ENCODE measurements at regions not wholly inside any gene's neighbourhood (a gene's known extent, or its start where the extent isn't known, plus 50 kb on each side); places are given as distances from the start of the nearest gene placed in this dataset.

GRCh38 chr4:53931461-53931961 is 132.9 kb downstream of the CHIC2 start:
- H3K4me3 ChIP-seq (ENCODE audit: low read depth, poor library complexity, severe bottlenecking): no peak overlapping the region
- no peak for DNase-seq (ENCODE audit: low spot score in 2 of 2)
- intact Hi-C loops (cut with DNase I; ENCODE audit: low total_unique reads): loop anchor here (2.0 kb wide), 2 partner anchors 285 to 293 kb away; no protein-coding TSS in a partner anchor
- TF ChIP-seq, protein P1, sequence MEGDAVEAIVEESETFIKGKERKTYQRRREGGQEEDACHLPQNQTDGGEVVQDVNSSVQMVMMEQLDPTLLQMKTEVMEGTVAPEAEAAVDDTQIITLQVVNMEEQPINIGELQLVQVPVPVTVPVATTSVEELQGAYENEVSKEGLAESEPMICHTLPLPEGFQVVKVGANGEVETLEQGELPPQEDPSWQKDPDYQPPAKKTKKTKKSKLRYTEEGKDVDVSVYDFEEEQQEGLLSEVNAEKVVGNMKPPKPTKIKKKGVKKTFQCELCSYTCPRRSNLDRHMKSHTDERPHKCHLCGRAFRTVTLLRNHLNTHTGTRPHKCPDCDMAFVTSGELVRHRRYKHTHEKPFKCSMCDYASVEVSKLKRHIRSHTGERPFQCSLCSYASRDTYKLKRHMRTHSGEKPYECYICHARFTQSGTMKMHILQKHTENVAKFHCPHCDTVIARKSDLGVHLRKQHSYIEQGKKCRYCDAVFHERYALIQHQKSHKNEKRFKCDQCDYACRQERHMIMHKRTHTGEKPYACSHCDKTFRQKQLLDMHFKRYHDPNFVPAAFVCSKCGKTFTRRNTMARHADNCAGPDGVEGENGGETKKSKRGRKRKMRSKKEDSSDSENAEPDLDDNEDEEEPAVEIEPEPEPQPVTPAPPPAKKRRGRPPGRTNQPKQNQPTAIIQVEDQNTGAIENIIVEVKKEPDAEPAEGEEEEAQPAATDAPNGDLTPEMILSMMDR (IDR thresholded peaks at IDR 0.05): no peak
- TF ChIP-seq POLR2A (IDR thresholded peaks at IDR 0.05): no peak
- 92 to 96% methylated on average over 4 of the region's 4 CpGs for WGBS, 2 donors

DNA sequence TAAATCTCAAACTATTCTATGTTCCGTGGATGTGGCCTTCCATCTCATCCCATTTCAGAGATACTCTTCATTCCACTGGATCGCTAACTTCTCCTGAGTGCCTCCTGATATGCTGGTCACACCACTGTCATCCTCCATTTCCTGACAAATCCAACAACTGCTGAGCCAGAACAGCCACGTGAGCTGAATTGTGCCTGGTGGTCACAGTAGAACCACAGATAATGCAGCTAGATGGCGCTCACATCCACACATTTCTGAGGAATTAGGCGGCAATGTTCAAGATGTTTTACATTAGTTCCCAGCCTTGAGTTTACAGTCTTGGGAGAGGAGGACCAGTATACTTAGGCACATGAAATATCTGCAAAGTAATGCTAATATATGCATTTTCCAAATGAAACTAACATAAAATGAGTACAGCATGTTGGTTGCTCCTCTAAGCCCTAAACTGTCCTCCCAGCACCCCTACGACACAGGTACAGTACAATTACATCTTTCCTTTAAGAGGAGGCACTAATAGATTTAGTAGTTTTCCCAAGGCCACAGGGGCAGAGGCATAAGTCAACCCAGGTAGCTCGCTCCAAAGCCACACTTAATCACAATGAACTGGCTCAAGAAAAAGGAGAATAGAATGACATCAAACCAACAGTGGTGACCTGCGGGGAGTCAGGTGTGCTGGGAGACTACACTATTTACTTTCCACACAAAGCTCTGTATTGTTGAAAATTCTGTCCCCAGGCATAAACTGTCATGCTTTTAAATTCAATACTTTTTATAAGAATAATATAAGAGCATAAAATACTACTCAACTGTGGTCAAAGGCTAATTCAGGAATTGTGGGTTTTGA is 134.2 kb downstream of the CHIC2 start:
- DNase-seq (ENCODE audit: low spot score in 2 of 2): peak; percentile 81 to 91
- WGBS, 2 donors: 34 to 37% methylated on average over 8 of the region's 8 CpGs
- TF ChIP-seq POLR2A (IDR thresholded peaks at IDR 0.05): no peak
- TF ChIP-seq, protein P1 (IDR thresholded peaks at IDR 0.05): no peak
- H3K4me3 ChIP-seq (ENCODE audit: low read depth, poor library complexity, severe bottlenecking): no peak overlapping the region
- intact Hi-C loops (cut with DNase I; ENCODE audit: low total_unique reads): loop anchor here (2.0 kb wide), 2 partner anchors 287 to 295 kb away; no protein-coding TSS in a partner anchor

DNA sequence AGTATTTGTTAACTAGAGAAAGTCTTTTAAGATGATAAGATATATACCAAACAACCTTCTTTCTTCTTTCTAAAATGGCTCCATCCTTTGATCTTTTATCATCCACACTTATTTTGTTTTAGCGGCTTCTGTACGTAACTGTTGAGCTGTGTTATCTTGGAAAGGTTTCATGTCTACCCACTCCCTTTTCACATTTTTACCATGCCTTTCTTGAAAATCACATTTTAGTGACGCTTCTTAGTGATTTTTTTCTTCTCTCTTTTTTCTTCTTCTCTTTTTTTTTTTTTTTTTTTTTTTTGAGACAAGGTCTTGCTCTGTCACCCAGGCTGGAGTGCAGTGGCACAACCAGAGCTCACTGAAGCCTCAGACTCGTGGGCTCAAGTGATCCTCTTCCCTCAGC is 135.1 kb downstream of the CHIC2 start:
- TF ChIP-seq, protein P1 (IDR thresholded peaks at IDR 0.05): no peak
- TF ChIP-seq POLR2A (IDR thresholded peaks at IDR 0.05): no peak
- intact Hi-C loops (cut with DNase I; ENCODE audit: low total_unique reads): no loop called here
- DNase-seq (ENCODE audit: low spot score in 2 of 2): no peak
- WGBS, 2 donors: 78 to 79% methylated on average over 4 of the region's 4 CpGs
- no peak overlapping the region for H3K4me3 ChIP-seq (ENCODE audit: low read depth, poor library complexity, severe bottlenecking)

GRCh38 chr4:53928825-53929224 is 135.6 kb downstream of the CHIC2 start:
- TF ChIP-seq, protein P1 (IDR thresholded peaks at IDR 0.05): no peak
- no peak for TF ChIP-seq POLR2A (IDR thresholded peaks at IDR 0.05)
- no peak overlapping the region for H3K4me3 ChIP-seq (ENCODE audit: low read depth, poor library complexity, severe bottlenecking)
- DNase-seq (ENCODE audit: low spot score in 2 of 2): no peak
- intact Hi-C loops (cut with DNase I; ENCODE audit: low total_unique reads): no loop called here

- H3K4me3 ChIP-seq (ENCODE audit: low read depth, poor library complexity, severe bottlenecking): no peak overlapping the region
- DNase-seq (ENCODE audit: low spot score in 2 of 2): peak in 1 of 2 donors; percentile 26
- TF ChIP-seq, protein P1 (IDR thresholded peaks at IDR 0.05): no peak
- TF ChIP-seq POLR2A (IDR thresholded peaks at IDR 0.05): no peak
- WGBS, 2 donors: 58 to 78% methylated on average over 2 of the region's 2 CpGs
- intact Hi-C loops (cut with DNase I; ENCODE audit: low total_unique reads): no loop called here
These were observed 139.3 kb downstream of the CHIC2 start for GRCh38 chr4:53925050-53925605.

Data from lower leg skin (tissue), 4 donors.